Lung (tissue), 11 donors: ENCODE measurements at regions not wholly inside any gene's neighbourhood (a gene's known extent, or its start where the extent isn't known, plus 50 kb on each side); places are given as distances from the start of the nearest gene placed in this dataset.
"Not testable (repeated sequence)": the region's sequence is repeated elsewhere in the genome, so short reads cannot be mapped to it uniquely, and the experiment has no call there.

Experiments
- ATAC-seq: fragments of 200-7000 bp; cut with Tn5 transposase; one replicate; pipeline ENCODE4 v1.9.1; 2020; ENCODE audit warnings: moderate number of reproducible peaks; ENCODE audit not compliant: insufficient read depth, low FRiP score
- DNase-seq, 3 donors: peaks; one replicate each; pipeline ENCODE4 v3.0.0-alpha.2; 2013 to 2017
- H3K27ac ChIP-seq, 2 donors: one replicate each; pipeline ENCODE4 v1.5.1; 2013; ENCODE audit warnings: mild to moderate bottlenecking in 2 of 2, moderate library complexity in 2 of 2, control low read depth in 1 of 2, inconsistent platforms in 1 of 2, low read depth in 1 of 2, low read length in 1 of 2
- H3K27me3 ChIP-seq, 3 donors: one replicate each; pipeline ENCODE4 v1.5.1; 2013; ENCODE audit warnings: low read length in 2 of 3; ENCODE audit not compliant: control insufficient read depth in 3 of 3, insufficient read depth in 3 of 3
- H3K36me3 ChIP-seq, 4 donors: one replicate each; pipeline ENCODE4 v1.5.1; 2013; ENCODE audit warnings: low read length in 4 of 4, mild to moderate bottlenecking in 1 of 4, moderate library complexity in 1 of 4; ENCODE audit not compliant: control insufficient read depth in 4 of 4, insufficient read depth in 4 of 4
- H3K4me1 ChIP-seq, 5 donors: one replicate each; pipeline ENCODE4 v1.5.1; 2013; ENCODE audit warnings: low read length in 5 of 5, mild to moderate bottlenecking in 2 of 5, moderate library complexity in 1 of 5; ENCODE audit not compliant: control insufficient read depth in 5 of 5, insufficient read depth in 5 of 5
- H3K4me3 ChIP-seq: one replicate; pipeline ENCODE4 v1.5.1; 2013; ENCODE audit warnings: mild to moderate bottlenecking, control low read depth, moderate library complexity
- H3K9ac ChIP-seq, 2 donors: one replicate each; pipeline ENCODE4 v1.5.1; 2013; ENCODE audit warnings: low read length in 2 of 2, control low read depth in 1 of 2; ENCODE audit not compliant: insufficient read depth in 1 of 2
- H3K9me3 ChIP-seq, 4 donors: one replicate each; pipeline ENCODE4 v1.5.1; 2013; ENCODE audit warnings: low read length in 3 of 4, mild to moderate bottlenecking in 1 of 4, moderate library complexity in 1 of 4; ENCODE audit not compliant: control insufficient read depth in 4 of 4, insufficient read depth in 3 of 4
- CTCF ChIP-seq: IDR thresholded peaks from 2 replicates; pipeline ENCODE4 v1.5.1; 2012; ENCODE audit warnings: mild to moderate bottlenecking; ENCODE audit errors: control extremely low read depth, extremely low read depth
- WGBS, 2 donors: extraction: QIAGEN DNeasy Blood & Tissue Kit; methylation state at CpG; one replicate each; pipeline ENCODE4 v1.1.7; 2013; 5-methylcytosine and 5-hydroxymethylcytosine counted together
- donor health status: control.
- donor health status: control.
- donor health status: Bipolar disorder and iron deficiency.
- donor health status: healthy.
- donor health status: DM: yes; HTN: yes; CAD: no.

- H3K4me1 ChIP-seq, result no peaks in the 10 kb centered on the region
- H3K27ac ChIP-seq, result no peak overlapping the region
- no peaks in the 10 kb centered on the region for H3K27me3 ChIP-seq
- no peak overlapping the region for H3K4me3 ChIP-seq
- H3K36me3 ChIP-seq, result no peaks in the 10 kb centered on the region
- peaks cover 0 to 2% (median 0%) of the 10 kb centered on the region in 4 donors for H3K9me3 ChIP-seq
- no peak for TF ChIP-seq CTCF
- DNase-seq (no peak), ATAC-seq (no peak)
- 63 to 72% methylated on average over 6 of the region's 6 CpGs for WGBS, 2 donors
- H3K9ac ChIP-seq, result no peak overlapping the region
Observed at GRCh38 chr22:34645375-34645774, 420.6 kb upstream of the ISX start.

GRCh38 chr22:34669001-34669400 is 397.0 kb upstream of the ISX start:
- 97% methylated on average over 1 of the region's 1 CpG for WGBS, 2 donors
- H3K27ac ChIP-seq, result no peak overlapping the region
- ATAC-seq, result no peak
- no peaks in the 10 kb centered on the region for H3K4me1 ChIP-seq
- H3K4me3 ChIP-seq, result no peak overlapping the region
- no peak for TF ChIP-seq CTCF
- no peak overlapping the region for H3K9ac ChIP-seq
- DNase-seq, result no peak
- no peaks in the 10 kb centered on the region for H3K9me3 ChIP-seq
- H3K36me3 ChIP-seq, result no peaks in the 10 kb centered on the region
- peaks cover 0 to 4% (median 0%) of the 10 kb centered on the region in 3 donors for H3K27me3 ChIP-seq

- not testable (repeated sequence) for H3K36me3 ChIP-seq, H3K9me3 ChIP-seq, ATAC-seq, H3K27me3 ChIP-seq, H3K4me3 ChIP-seq, H3K27ac ChIP-seq, H3K9ac ChIP-seq, DNase-seq, H3K4me1 ChIP-seq
- WGBS, 2 donors, result 87 to 91% methylated on average over 16 to 17 of the region's 17 CpGs
Observed at GRCh38 chr22:34683031-34683430, 382.9 kb upstream of the ISX start.

- DNase-seq, H3K27ac ChIP-seq, H3K36me3 ChIP-seq, H3K27me3 ChIP-seq, ATAC-seq, H3K4me3 ChIP-seq, H3K9me3 ChIP-seq, H3K4me1 ChIP-seq, H3K9ac ChIP-seq: not testable (repeated sequence)
- 95 to 97% methylated on average over 19 to 29 of the region's 30 CpGs for whole genome bisulfite sequencing, 2 donors
Observed at GRCh38 chr22:34684278-34684677, 381.7 kb upstream of the ISX start.

- Histone ChIP-seq H3K27me3 (no peaks in the 10 kb centered on the region), H3K4me1 (no peaks in the 10 kb centered on the region), H3K4me3 (no peak overlapping the region), H3K9ac (no peak overlapping the region), H3K27ac (no peak overlapping the region), H3K9me3 (no peaks in the 10 kb centered on the region), H3K36me3 (no peaks in the 10 kb centered on the region)
- ATAC-seq, result no peak
- no peak for TF ChIP-seq CTCF
- no peak for DNase-seq
- 77 to 86% methylated on average over 1 of the region's 1 CpG for WGBS, 2 donors
Observed at GRCh38 chr22:34687116-34687515, 378.8 kb upstream of the ISX start.
